D721Med (cell line): ENCODE measurements at regions not wholly inside any gene's neighbourhood (a gene's known extent, or its start where the extent isn't known, plus 50 kb on each side); places are given as distances from the start of the nearest gene placed in this dataset.

ENCODE experiments used
- DNase-seq: peaks from one replicate; pipeline ENCODE4 v3.0.0; 2011; ENCODE audit warnings: low spot score; ENCODE audit not compliant: insufficient read length
- FAIRE-seq: peaks from 2 replicates; lab custom pipeline; 2011; peaks lifted over from hg19 to GRCh38; lab: Jason Lieb, UNC
- CTCF ChIP-seq: IDR thresholded peaks from 2 replicates; pipeline ENCODE4 v1.5.1; 2012; ENCODE audit warnings: mild to moderate bottlenecking, control low read depth; ENCODE audit not compliant: insufficient read depth; ENCODE audit errors: missing control alignments

GRCh38 chr7:9752033-9752432 lies 1221.6 kb upstream of the PHF14 start:
- DNase-seq (no peak), FAIRE-seq (no peak)
- TF ChIP-seq CTCF, result no peak

- no peak for TF ChIP-seq CTCF
- no peak for DNase-seq
- FAIRE-seq, result no peak
Measured at GRCh38 chr7:9761224-9761623, 1212.4 kb upstream of the PHF14 start.

GRCh38 chr7:9776900-9777299 lies 1196.8 kb upstream of the PHF14 start:
- FAIRE-seq, result no peak
- no peak for DNase-seq
- TF ChIP-seq CTCF, result no peak

- FAIRE-seq (no peak), DNase-seq (no peak)
- TF ChIP-seq CTCF, result no peak
Measured at GRCh38 chr7:9778367-9778766, 1195.3 kb upstream of the PHF14 start.

- DNase-seq (no peak), FAIRE-seq (no peak)
- TF ChIP-seq CTCF, result no peak
Measured at GRCh38 chr7:9781710-9782109, 1192.0 kb upstream of the PHF14 start.

- no peak for TF ChIP-seq CTCF
- no peak for DNase-seq
- no peak for FAIRE-seq
Measured at GRCh38 chr7:9782275-9782674, 1191.4 kb upstream of the PHF14 start.

GRCh38 chr7:9785211-9785610 lies 1188.5 kb upstream of the PHF14 start:
- FAIRE-seq (no peak), DNase-seq (no peak)
- TF ChIP-seq CTCF, result no peak
